Skin epidermis (tissue), 12 donors: ENCODE measurements at regions not wholly inside any gene's neighbourhood (a gene's known extent, or its start where the extent isn't known, plus 50 kb on each side); places are given as distances from the start of the nearest gene placed in this dataset.
"Not testable (repeated sequence)": the region's sequence is repeated elsewhere in the genome, so short reads cannot be mapped to it uniquely, and the experiment has no call there.

Experiments
- H3K27ac ChIP-seq, 21 experiments: fragments of 200-600 bp; sonication (generic) in 11 of 21; one replicate each; pipeline ENCODE4 v1.5.0; 2020; ENCODE audit warnings: mild to moderate bottlenecking in 3 of 21, inconsistent platforms in 2 of 21, moderate library complexity in 2 of 21
- H3K4me3 ChIP-seq, 7 experiments: fragments of 200-600 bp; sonication (generic) in 2 of 7; one replicate each; pipeline ENCODE4 v1.5.0; 2020; ENCODE audit warnings: inconsistent platforms in 2 of 7, mild to moderate bottlenecking in 2 of 7, moderate library complexity in 1 of 7

- H3K4me3 ChIP-seq, H3K27ac ChIP-seq: not testable (repeated sequence)
These were observed 81.2 kb upstream of the NBPF11 start for GRCh38 chr1:148233250-148233649.

- not testable (repeated sequence) for H3K4me3 ChIP-seq, H3K27ac ChIP-seq
These were observed 76.8 kb upstream of the NBPF11 start for GRCh38 chr1:148228846-148229245.

- H3K4me3 ChIP-seq, H3K27ac ChIP-seq: not testable (repeated sequence)
These were observed 70.5 kb upstream of the NBPF11 start for GRCh38 chr1:148222399-148223159.

GRCh38 chr1:148221593-148221992, 69.5 kb upstream of the NBPF11 start:
- not testable (repeated sequence) for H3K27ac ChIP-seq, H3K4me3 ChIP-seq

- not testable (repeated sequence) for H3K27ac ChIP-seq, H3K4me3 ChIP-seq
These were observed 67.1 kb upstream of the NBPF11 start for GRCh38 chr1:148219229-148219628.

- not testable (repeated sequence) for H3K4me3 ChIP-seq, H3K27ac ChIP-seq
These were observed 59.1 kb upstream of the NBPF11 start for GRCh38 chr1:148211191-148211590.

GRCh38 chr1:148210624-148211023, 58.5 kb upstream of the NBPF11 start:
- H3K4me3 ChIP-seq, H3K27ac ChIP-seq: not testable (repeated sequence)

GRCh38 chr1:148210166-148210565, 58.1 kb upstream of the NBPF11 start:
- H3K27ac ChIP-seq, H3K4me3 ChIP-seq: not testable (repeated sequence)

GRCh38 chr1:148202013-148202412, 49.9 kb upstream of the NBPF11 start:
- not testable (repeated sequence) for H3K4me3 ChIP-seq, H3K27ac ChIP-seq
